ENCODE measurements at regions not wholly inside any gene's neighbourhood (a gene's known extent, or its start where the extent isn't known, plus 50 kb on each side); places are given as distances from the start of the nearest gene placed in this dataset.

- Histone ChIP-seq H2AK5ac (ENCODE audit: low read length) (no peak overlapping the region), H2BK15ac (replicated peaks; ENCODE audit: low read depth) (no peak overlapping the region), H3K36me3 (ENCODE audit: control insufficient read depth, insufficient read depth, low read length) (no peaks in the 10 kb centered on the region), H4K5ac (ENCODE audit: low read length) (no peak overlapping the region), H3K27me3 (ENCODE audit: insufficient read depth, low read length, poor library complexity) (no peaks in the 10 kb centered on the region), H3K4me3 (ENCODE audit: low read length) (no peak overlapping the region), H3K4me2 (ENCODE audit: low read length) (no peak overlapping the region), H3K4me1 (ENCODE audit: control insufficient read depth, low read depth, low read length) (no peaks in the 10 kb centered on the region), H3K23ac (ENCODE audit: low read length) (no peak overlapping the region), H2BK120ac (ENCODE audit: low read depth, low read length) (no peak overlapping the region), H3K56ac (ENCODE audit: low read length) (no peak overlapping the region), H2BK5ac (ENCODE audit: low read length) (no peak overlapping the region), H4K8ac (ENCODE audit: low read depth, low read length) (no peak overlapping the region), H3K4ac (ENCODE audit: low read depth, low read length) (no peak overlapping the region), H3K27ac (ENCODE audit: low read depth, low read length) (no peak overlapping the region), H3K79me2 (ENCODE audit: control insufficient read depth, insufficient read depth, low read length) (no peaks in the 10 kb centered on the region), H3K9ac (ENCODE audit: low read length) (no peak overlapping the region), H3K79me1 (ENCODE audit: low read length) (no peaks in the 10 kb centered on the region), H3K18ac (ENCODE audit: low read length) (no peak overlapping the region)
- no peak for DNase-seq
- WGBS (ENCODE audit: extremely low coverage, insufficient coverage, low lambda C conversion rate): no CpG with 5 or more reads among the region's 9 CpGs
Observed at GRCh38 chr5:3654515-3654914, 58.9 kb downstream of the IRX1 start.

- no CpG with 5 or more reads among the region's 7 CpGs for WGBS (ENCODE audit: extremely low coverage, insufficient coverage, low lambda C conversion rate)
- Histone ChIP-seq H3K18ac (ENCODE audit: low read length) (no peak overlapping the region), H3K4me2 (ENCODE audit: low read length) (no peak overlapping the region), H3K27ac (ENCODE audit: low read depth, low read length) (no peak overlapping the region), H3K4me1 (ENCODE audit: control insufficient read depth, low read depth, low read length) (no peaks in the 10 kb centered on the region), H3K4ac (ENCODE audit: low read depth, low read length) (no peak overlapping the region), H2AK5ac (ENCODE audit: low read length) (no peak overlapping the region), H2BK120ac (ENCODE audit: low read depth, low read length) (no peak overlapping the region), H3K27me3 (ENCODE audit: insufficient read depth, low read length, poor library complexity) (no peaks in the 10 kb centered on the region), H2BK15ac (replicated peaks; ENCODE audit: low read depth) (no peak overlapping the region), H2BK5ac (ENCODE audit: low read length) (no peak overlapping the region), H3K9ac (ENCODE audit: low read length) (no peak overlapping the region), H3K56ac (ENCODE audit: low read length) (no peak overlapping the region), H4K5ac (ENCODE audit: low read length) (no peak overlapping the region), H4K8ac (ENCODE audit: low read depth, low read length) (no peak overlapping the region), H3K79me1 (ENCODE audit: low read length) (no peaks in the 10 kb centered on the region), H3K23ac (ENCODE audit: low read length) (no peak overlapping the region), H3K79me2 (ENCODE audit: control insufficient read depth, insufficient read depth, low read length) (no peaks in the 10 kb centered on the region), H3K4me3 (ENCODE audit: low read length) (no peak overlapping the region), H3K36me3 (ENCODE audit: control insufficient read depth, insufficient read depth, low read length) (no peaks in the 10 kb centered on the region)
- DNase-seq: no peak
Observed at GRCh38 chr5:3656803-3657202, 61.2 kb downstream of the IRX1 start.

- Histone ChIP-seq H3K27ac (ENCODE audit: low read depth, low read length) (no peak overlapping the region), H2BK5ac (ENCODE audit: low read length) (no peak overlapping the region), H3K79me2 (ENCODE audit: control insufficient read depth, insufficient read depth, low read length) (no peaks in the 10 kb centered on the region), H3K4me1 (ENCODE audit: control insufficient read depth, low read depth, low read length) (no peaks in the 10 kb centered on the region), H4K5ac (ENCODE audit: low read length) (no peak overlapping the region), H3K18ac (ENCODE audit: low read length) (no peak overlapping the region), H3K4ac (ENCODE audit: low read depth, low read length) (no peak overlapping the region), H3K79me1 (ENCODE audit: low read length) (no peaks in the 10 kb centered on the region), H2BK120ac (ENCODE audit: low read depth, low read length) (no peak overlapping the region), H3K4me2 (ENCODE audit: low read length) (no peak overlapping the region), H3K36me3 (ENCODE audit: control insufficient read depth, insufficient read depth, low read length) (no peaks in the 10 kb centered on the region), H2AK5ac (ENCODE audit: low read length) (no peak overlapping the region), H3K56ac (ENCODE audit: low read length) (no peak overlapping the region), H3K4me3 (ENCODE audit: low read length) (no peak overlapping the region), H3K27me3 (ENCODE audit: insufficient read depth, low read length, poor library complexity) (no peaks in the 10 kb centered on the region), H3K23ac (ENCODE audit: low read length) (no peak overlapping the region), H4K8ac (ENCODE audit: low read depth, low read length) (no peak overlapping the region), H2BK15ac (replicated peaks; ENCODE audit: low read depth) (no peak overlapping the region), H3K9ac (ENCODE audit: low read length) (no peak overlapping the region)
- no peak for DNase-seq
- WGBS (ENCODE audit: extremely low coverage, insufficient coverage, low lambda C conversion rate): no CpG with 5 or more reads among the region's 18 CpGs
Observed at GRCh38 chr5:3657364-3658022, 61.9 kb downstream of the IRX1 start.

GRCh38 chr5:3658929-3659328, 63.3 kb downstream of the IRX1 start:
- Histone ChIP-seq H2BK5ac (ENCODE audit: low read length) (no peak overlapping the region), H2BK15ac (replicated peaks; ENCODE audit: low read depth) (no peak overlapping the region), H3K79me1 (ENCODE audit: low read length) (no peaks in the 10 kb centered on the region), H3K56ac (ENCODE audit: low read length) (no peak overlapping the region), H3K4me3 (ENCODE audit: low read length) (no peak overlapping the region), H3K36me3 (ENCODE audit: control insufficient read depth, insufficient read depth, low read length) (no peaks in the 10 kb centered on the region), H3K27me3 (ENCODE audit: insufficient read depth, low read length, poor library complexity) (no peaks in the 10 kb centered on the region), H3K23ac (ENCODE audit: low read length) (no peak overlapping the region), H2BK120ac (ENCODE audit: low read depth, low read length) (no peak overlapping the region), H2AK5ac (ENCODE audit: low read length) (no peak overlapping the region), H3K27ac (ENCODE audit: low read depth, low read length) (no peak overlapping the region), H3K18ac (ENCODE audit: low read length) (no peak overlapping the region), H4K5ac (ENCODE audit: low read length) (no peak overlapping the region), H3K79me2 (ENCODE audit: control insufficient read depth, insufficient read depth, low read length) (no peaks in the 10 kb centered on the region), H3K4me1 (ENCODE audit: control insufficient read depth, low read depth, low read length) (no peaks in the 10 kb centered on the region), H3K9ac (ENCODE audit: low read length) (no peak overlapping the region), H4K8ac (ENCODE audit: low read depth, low read length) (no peak overlapping the region), H3K4ac (ENCODE audit: low read depth, low read length) (no peak overlapping the region), H3K4me2 (ENCODE audit: low read length) (no peak overlapping the region)
- no peak for DNase-seq
- no CpG with 5 or more reads among the region's 10 CpGs for WGBS (ENCODE audit: extremely low coverage, insufficient coverage, low lambda C conversion rate)

- no peak overlapping the region for H3K4me2 ChIP-seq (ENCODE audit: low read length)
- no CpG with 5 or more reads among the region's 8 CpGs for WGBS (ENCODE audit: extremely low coverage, insufficient coverage, low lambda C conversion rate)
- H2BK5ac ChIP-seq (ENCODE audit: low read length): no peak overlapping the region
- H3K9ac ChIP-seq (ENCODE audit: low read length): no peak overlapping the region
- H4K8ac ChIP-seq (ENCODE audit: low read depth, low read length): no peak overlapping the region
- H4K5ac ChIP-seq (ENCODE audit: low read length): no peak overlapping the region
- no peaks in the 10 kb centered on the region for H3K27me3 ChIP-seq (ENCODE audit: insufficient read depth, low read length, poor library complexity)
- no peak overlapping the region for H3K27ac ChIP-seq (ENCODE audit: low read depth, low read length)
- H3K18ac ChIP-seq (ENCODE audit: low read length): no peak overlapping the region
- no peak overlapping the region for H3K4me3 ChIP-seq (ENCODE audit: low read length)
- no peak overlapping the region for H3K23ac ChIP-seq (ENCODE audit: low read length)
- H3K79me1 ChIP-seq (ENCODE audit: low read length): no peaks in the 10 kb centered on the region
- H3K56ac ChIP-seq (ENCODE audit: low read length): no peak overlapping the region
- H3K36me3 ChIP-seq (ENCODE audit: control insufficient read depth, insufficient read depth, low read length): no peaks in the 10 kb centered on the region
- H3K4ac ChIP-seq (ENCODE audit: low read depth, low read length): no peak overlapping the region
- H2AK5ac ChIP-seq (ENCODE audit: low read length): no peak overlapping the region
- no peak overlapping the region for H2BK15ac ChIP-seq (replicated peaks; ENCODE audit: low read depth)
- no peaks in the 10 kb centered on the region for H3K4me1 ChIP-seq (ENCODE audit: control insufficient read depth, low read depth, low read length)
- H3K79me2 ChIP-seq (ENCODE audit: control insufficient read depth, insufficient read depth, low read length): no peaks in the 10 kb centered on the region
- no peak overlapping the region for H2BK120ac ChIP-seq (ENCODE audit: low read depth, low read length)
- DNase-seq: no peak
Observed at GRCh38 chr5:3659907-3660306, 64.3 kb downstream of the IRX1 start.

- no peak for DNase-seq
- Histone ChIP-seq H3K79me2 (ENCODE audit: control insufficient read depth, insufficient read depth, low read length) (no peaks in the 10 kb centered on the region), H2BK5ac (ENCODE audit: low read length) (no peak overlapping the region), H3K4ac (ENCODE audit: low read depth, low read length) (no peak overlapping the region), H3K9ac (ENCODE audit: low read length) (no peak overlapping the region), H3K4me2 (ENCODE audit: low read length) (no peak overlapping the region), H3K79me1 (ENCODE audit: low read length) (no peaks in the 10 kb centered on the region), H3K4me1 (ENCODE audit: control insufficient read depth, low read depth, low read length) (no peaks in the 10 kb centered on the region), H3K23ac (ENCODE audit: low read length) (no peak overlapping the region), H2BK120ac (ENCODE audit: low read depth, low read length) (no peak overlapping the region), H2BK15ac (replicated peaks; ENCODE audit: low read depth) (no peak overlapping the region), H4K8ac (ENCODE audit: low read depth, low read length) (no peak overlapping the region), H3K36me3 (ENCODE audit: control insufficient read depth, insufficient read depth, low read length) (no peaks in the 10 kb centered on the region), H3K27ac (ENCODE audit: low read depth, low read length) (no peak overlapping the region), H3K27me3 (ENCODE audit: insufficient read depth, low read length, poor library complexity) (no peaks in the 10 kb centered on the region), H3K56ac (ENCODE audit: low read length) (no peak overlapping the region), H2AK5ac (ENCODE audit: low read length) (no peak overlapping the region), H3K4me3 (ENCODE audit: low read length) (no peak overlapping the region), H4K5ac (ENCODE audit: low read length) (no peak overlapping the region), H3K18ac (ENCODE audit: low read length) (no peak overlapping the region)
- no CpG with 5 or more reads among the region's 4 CpGs for WGBS (ENCODE audit: extremely low coverage, insufficient coverage, low lambda C conversion rate)
Observed at GRCh38 chr5:3660630-3661029, 65.0 kb downstream of the IRX1 start.
